PFSK-1 (cell line): ENCODE measurements at regions not wholly inside any gene's neighbourhood (a gene's known extent, or its start where the extent isn't known, plus 50 kb on each side); places are given as distances from the start of the nearest gene placed in this dataset.

ENCODE experiments used
- POLR2AphosphoS5 ChIP-seq: IDR thresholded peaks from 2 replicates; pipeline ENCODE4 v1.6.1; 2012; ENCODE audit warnings: low read depth, mild to moderate bottlenecking, control low read depth, low read length, moderate library complexity
- REST ChIP-seq, 2 experiments: IDR thresholded peaks; 2 replicates each; pipeline versions ENCODE4 v1.6.1 to v1.8.0; 2011 to 2012; ENCODE audit warnings: low read depth in 2 of 2, low read length in 2 of 2, control low read depth in 1 of 2, inconsistent platforms in 1 of 2, mild to moderate bottlenecking in 1 of 2, moderate library complexity in 1 of 2; ENCODE audit not compliant: insufficient read depth in 1 of 2
- SIN3A ChIP-seq: IDR thresholded peaks from 2 replicates; pipeline ENCODE4 v1.6.1; 2012; ENCODE audit warnings: mild to moderate bottlenecking, low read length, moderate library complexity, borderline replicate concordance; ENCODE audit not compliant: insufficient read depth

- TF ChIP-seq POLR2AphosphoS5 (no peak), SIN3A (no peak), REST (IDR thresholded peaks at IDR 0.05; ENCODE audit: insufficient read depth in 1 of 2, low read depth in 2 of 2, low read length in 2 of 2) (no peak)
Observed at GRCh38 chr12:88298014-88298682, 156.0 kb downstream of the TMTC3 start.
